ENCODE measurements at regions not wholly inside any gene's neighbourhood (a gene's known extent, or its start where the extent isn't known, plus 50 kb on each side); places are given as distances from the start of the nearest gene placed in this dataset.

DNA sequence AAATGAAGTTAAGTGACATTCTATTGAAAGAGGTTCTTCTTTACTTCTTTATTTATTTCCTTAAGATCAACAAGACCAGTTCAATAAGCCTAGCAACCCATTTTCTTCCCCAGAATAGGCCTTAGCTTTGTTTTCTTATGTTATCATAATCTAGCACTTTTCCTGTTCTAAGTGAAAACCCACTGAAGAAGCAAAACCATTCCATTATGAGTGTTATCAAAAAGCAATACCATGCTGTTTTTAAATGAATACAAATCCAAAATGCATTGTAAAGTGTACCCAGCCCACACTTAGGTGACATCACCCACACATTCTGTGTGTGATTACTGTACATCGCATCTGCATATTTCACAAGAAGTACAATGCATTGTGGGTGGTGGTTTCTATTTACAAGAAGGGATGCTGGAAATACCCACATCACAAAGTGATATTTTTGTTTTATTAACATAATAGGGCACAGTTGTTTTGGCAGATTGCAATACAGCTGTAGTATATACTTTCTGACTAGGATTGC, 679.5 kb downstream of the KCNJ3 start:
- peak; percentile 39 for DNase-seq

GRCh38 chr2:155377266-155377680, 678.8 kb downstream of the KCNJ3 start:
- peak; percentile 71 for DNase-seq

DNA sequence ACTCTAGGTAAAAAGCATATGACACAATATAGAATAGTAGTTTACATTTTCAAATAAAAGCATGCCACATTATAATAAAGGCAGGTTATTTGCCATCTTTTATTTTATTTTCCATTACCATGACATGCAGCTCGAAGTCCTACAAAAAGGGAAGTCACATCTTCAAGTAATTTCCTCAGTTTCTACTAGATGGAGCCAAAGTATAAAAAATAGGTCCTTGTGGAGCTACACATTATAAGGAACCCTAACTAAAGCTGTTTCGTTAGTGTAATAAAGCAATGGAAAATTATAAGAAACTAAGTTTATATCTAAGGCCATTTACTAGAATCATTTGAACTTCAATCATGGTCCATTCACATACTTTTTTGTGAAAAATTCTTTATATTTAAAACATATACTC, 674.5 kb downstream of the KCNJ3 start:
- DNase-seq, result peak; percentile 77

DNA sequence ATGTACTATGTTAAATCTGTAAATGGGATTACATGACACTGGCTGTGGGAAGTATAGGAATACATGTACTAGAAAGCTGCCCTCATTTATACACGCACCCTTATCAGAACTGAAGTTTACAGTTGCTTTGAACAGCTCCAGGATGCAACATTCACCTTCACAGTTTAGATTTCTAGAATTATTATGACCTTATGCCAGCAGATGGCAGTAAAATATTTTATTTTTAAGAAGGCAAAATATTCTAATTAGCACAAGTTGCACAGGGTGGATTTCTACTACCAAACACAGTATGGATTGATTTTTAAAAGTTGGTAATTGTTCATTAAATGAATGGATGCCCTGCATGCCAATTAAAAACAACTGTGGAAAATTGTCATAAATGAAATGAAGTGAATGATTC, 670.4 kb downstream of the KCNJ3 start:
- peak; percentile 50 for DNase-seq

DNA sequence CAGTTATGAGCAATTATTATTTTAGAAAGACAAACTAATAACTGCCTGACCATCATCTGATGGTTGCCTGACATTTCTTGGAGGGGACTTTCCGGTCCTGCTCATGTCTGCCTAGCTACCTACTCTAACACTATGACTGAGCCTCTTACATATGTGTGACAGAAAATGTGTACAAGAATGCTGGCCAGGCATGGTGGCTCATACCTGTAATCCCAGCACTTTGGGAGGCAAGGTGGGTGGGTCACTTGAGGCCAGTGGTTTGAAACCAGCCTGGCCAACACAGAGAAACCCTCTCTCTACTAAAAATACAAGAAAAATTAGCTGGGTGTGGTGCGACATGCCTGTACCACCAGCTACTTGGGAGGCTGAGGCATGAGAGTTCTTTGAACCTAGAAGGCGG, 666.3 kb downstream of the KCNJ3 start:
- DNase-seq, result no peak

DNA sequence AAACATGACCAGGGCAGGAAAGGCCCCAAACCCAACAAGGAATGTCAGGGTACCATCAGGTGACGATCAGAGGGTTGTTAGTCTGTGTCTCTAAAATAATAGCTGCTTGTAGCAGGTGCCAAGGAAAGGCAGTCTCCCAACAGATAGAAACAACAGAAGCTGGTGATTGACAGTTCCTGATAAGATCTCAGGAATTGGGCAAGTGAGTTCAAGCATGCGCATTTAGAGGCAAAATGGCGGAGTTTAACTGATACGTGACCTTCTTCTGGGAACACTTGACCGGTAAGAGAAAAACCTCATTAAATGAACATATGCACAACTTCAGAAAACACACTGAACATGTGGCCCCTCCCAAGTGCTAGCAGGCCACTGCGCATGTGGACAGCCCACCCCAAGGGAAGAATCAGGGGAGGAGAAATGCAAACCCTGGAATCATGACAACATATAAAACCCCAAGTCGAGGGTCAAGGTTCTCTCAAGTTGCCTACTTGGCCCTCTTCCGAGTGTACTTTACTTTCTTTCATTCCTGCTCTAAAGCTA, 664.9 kb downstream of the KCNJ3 start:
- DNase-seq, result no peak

GRCh38 chr2:155357172-155357571, 658.7 kb downstream of the KCNJ3 start:
- DNase-seq, result no peak

DNA sequence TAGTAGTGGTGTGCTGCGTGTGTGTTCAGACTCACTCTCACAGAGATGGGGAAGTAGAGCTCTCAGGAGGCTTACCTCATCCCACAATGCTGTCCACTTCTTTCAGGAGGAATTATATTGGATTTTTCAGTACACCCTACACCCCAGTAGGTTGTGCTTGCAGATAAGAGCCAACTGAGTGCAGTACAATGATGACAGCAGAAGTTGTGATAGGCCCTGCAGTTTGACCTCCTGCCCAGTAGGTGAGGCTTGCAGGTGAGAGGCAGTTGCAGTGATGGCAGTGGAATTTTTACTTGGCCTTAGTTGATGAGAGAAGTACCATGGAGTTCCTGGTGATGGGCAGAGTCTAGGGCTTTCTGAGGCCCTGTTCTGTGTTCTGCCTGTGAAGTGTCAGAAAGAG, 657.8 kb downstream of the KCNJ3 start:
- DNase-seq, result no peak

DNA sequence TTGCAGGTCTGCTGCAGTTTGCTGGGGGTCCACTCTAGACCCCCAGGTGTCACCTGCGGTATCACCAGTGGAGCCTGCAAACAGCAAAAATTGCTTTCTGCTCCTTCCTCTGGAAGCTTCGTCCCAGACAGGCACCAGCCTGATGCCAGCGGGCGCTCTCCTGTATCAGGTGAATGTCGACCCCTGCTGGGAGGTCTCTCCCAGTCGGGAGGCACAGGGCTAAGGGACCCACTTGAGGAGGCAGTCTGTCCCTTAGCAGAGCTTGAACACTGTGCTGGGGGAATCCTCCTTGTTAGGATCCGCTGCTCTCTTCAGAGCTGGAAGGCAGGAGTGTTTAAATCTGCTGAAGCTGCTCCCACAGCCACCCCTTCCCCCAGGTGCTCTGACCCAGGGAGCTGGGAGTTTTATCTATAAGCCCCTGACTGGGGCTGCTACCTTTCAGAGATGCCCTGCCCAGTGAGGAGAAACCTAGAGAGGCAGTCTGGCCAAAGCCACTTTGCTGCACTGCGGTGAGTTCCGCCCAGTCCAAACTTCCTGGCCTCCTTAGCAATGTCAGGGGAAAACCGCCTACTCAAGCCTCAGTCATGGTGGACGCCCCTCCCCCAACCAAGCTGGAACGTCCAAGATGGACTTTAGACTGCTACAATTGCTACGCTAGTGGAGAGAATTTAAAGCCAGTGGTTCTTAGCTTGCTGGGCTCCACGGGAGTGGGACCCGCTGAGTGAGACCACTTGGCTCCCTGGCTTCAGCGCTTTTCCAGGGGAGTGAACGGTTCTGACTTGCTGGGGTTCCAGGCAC, 652.5 kb downstream of the KCNJ3 start:
- no peak for DNase-seq

GRCh38 chr2:155332016-155332415, 633.5 kb downstream of the KCNJ3 start:
- DNase-seq, result no peak

DNA sequence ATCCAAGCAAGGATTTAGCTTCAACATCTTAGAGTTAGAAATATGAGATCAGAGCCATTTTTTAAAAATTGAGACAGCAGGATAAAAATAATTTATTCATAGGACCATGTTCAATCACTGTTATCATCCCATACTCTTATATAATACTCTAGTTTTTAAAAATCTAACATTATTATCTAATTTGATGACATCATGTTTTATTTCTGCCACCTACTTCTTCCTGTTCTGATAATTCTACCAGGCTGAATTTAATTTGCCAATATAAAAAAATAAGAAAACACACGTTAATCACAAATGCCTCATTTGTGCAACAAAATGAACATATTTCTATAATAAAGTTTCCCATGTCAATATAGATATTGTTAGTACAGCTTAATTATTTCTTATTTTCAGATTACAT, 621.7 kb downstream of the KCNJ3 start:
- no peak for DNase-seq

GRCh38 chr2:155318710-155319109, 620.2 kb downstream of the KCNJ3 start:
- DNase-seq, result no peak

DNA sequence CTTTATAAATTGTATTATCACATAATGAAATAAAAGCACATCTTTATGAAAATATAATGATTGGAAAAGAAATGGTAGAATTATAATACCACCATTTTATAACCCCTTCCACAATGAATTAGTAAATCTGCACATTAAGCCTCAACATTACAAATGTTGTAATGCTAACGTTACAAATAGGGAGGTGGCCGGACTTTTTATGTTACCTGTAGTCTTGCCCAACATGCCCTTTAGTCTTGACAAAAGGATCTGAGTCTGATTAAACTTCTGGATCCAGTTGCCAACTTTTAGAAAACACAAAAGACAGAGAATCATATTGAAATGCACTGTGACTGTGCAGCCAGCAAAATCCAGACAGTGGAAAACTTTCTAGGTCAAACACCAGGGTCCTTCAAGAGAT, 617.3 kb downstream of the KCNJ3 start:
- DNase-seq, result no peak

- peak; percentile 73 for DNase-seq
Observed at GRCh38 chr2:155310589-155310988, 612.1 kb downstream of the KCNJ3 start.

DNA sequence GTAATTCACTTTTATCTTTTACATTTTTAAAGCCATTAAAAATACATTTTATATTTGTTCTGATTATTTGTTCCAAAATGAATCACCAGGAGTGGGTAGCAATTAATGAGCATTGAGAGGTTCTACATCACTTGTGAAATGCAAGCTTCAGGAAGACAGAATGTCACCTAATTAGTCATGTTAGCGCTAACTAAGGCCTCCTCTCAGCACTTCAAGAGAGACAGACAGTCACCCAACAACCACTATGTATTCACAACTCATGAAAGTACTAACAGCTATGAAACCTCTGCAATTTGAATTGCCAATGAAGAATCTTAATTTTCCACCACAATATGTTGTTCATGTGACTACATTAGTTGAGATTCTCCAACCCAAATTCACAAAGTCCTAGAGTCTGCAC, 611.0 kb downstream of the KCNJ3 start:
- no peak for DNase-seq

- no peak for DNase-seq
Observed at GRCh38 chr2:155308367-155309009, 610.0 kb downstream of the KCNJ3 start.

DNA sequence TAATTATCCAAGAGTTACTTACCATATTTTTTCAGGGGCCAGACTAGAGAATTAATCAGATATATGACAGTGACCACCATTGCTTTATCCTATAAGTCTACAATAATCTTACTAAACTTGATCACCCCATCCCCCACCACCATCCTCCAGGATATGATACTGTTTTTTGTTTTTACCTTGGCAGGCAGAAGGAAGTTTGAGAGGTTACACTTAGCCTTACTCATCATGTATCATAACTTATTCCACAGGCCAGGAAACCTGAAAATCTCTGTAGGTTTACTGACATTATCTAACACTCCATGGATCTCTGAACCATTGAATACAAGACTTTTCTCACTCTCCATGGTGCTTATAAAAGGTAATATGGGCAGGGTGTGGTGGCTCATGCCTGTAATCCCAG, 602.7 kb downstream of the KCNJ3 start:
- no peak for DNase-seq

DNA sequence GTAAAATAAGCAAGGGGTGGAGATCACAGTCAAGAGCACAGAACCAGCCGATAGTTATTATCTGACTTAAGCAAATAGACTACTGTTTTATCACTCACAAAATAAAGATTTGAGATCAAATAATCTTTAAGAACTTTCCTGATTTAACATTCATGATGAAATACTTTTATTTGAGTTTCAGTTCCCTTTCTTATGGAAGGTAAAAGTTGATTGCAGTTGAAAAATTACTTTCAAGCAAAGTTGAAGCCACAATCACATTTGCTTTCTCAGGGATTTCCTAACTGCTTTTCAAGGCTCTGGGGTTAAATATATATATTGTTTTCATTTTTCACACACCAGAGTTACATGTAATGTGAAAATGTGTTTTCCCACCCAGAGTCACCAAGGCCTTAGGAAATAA, 599.5 kb downstream of the KCNJ3 start:
- DNase-seq, result no peak

DNA sequence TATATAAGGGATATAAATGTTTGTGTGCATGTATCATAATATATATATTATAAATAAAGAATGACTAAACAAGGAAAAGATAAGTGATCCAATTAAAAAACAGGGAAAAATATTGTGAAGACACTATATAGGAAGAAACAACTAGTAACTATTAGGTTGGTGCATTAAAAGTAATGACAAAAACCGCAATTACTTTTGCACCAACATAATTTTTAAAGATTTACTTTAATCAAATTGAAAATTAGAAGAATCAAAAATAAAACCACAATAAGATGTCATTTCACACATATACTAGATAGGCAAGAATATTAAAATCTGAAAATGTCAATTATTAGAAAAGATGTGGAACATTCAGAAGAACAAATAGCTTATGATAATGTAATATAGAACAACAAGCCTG, 595.9 kb downstream of the KCNJ3 start:
- DNase-seq, result no peak

- DNase-seq, result no peak
Observed at GRCh38 chr2:155281907-155282306, 583.4 kb downstream of the KCNJ3 start.

GRCh38 chr2:155273323-155273722, 574.8 kb downstream of the KCNJ3 start:
- DNase-seq, result no peak

DNA sequence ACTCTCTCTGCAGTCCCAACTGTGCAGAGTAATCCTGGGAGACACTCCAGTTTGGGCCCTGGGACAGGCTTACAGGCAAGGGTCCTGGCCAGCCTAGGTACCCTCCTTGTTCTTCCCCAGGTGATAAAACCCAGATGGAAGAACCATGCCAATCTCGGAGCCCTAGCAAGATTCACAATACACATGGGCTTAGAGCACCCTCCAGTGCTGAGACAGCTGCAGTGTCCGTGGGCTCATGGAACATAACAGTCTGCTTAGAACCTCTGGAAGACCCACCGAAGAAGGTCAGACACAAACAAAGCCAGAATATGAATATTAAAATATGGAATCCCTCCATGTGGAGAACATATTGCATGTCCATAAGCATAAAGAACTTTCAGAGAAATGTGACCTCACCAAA, 568.1 kb downstream of the KCNJ3 start:
- peak; percentile 4 for DNase-seq

- no peak for DNase-seq
Observed at GRCh38 chr2:155266109-155266508, 567.6 kb downstream of the KCNJ3 start.

DNA sequence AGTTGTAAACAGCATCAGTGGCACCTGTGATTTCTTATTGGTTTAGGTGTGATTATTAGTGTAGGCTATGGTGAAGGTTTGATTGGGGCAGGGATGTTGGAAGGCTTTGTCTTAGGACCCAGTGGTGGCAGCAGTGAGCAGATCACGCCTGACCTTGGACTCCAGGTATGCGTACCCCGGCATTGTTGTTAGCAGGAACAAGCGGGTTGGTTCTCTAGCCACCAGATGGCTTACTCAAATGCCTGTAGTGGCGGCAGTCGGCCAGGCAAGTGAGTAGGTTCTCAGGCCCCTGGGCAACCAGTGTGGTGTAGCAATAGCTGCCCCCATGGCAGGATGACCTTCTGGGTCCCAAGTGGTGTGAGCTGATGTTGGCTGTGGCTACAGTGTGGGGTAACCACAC, 558.3 kb downstream of the KCNJ3 start:
- DNase-seq, result no peak
